T-cell (primary cell): ENCODE measurements at regions not wholly inside any gene's neighbourhood (a gene's known extent, or its start where the extent isn't known, plus 50 kb on each side); places are given as distances from the start of the nearest gene placed in this dataset.
"Not testable (repeated sequence)": the region's sequence is repeated elsewhere in the genome, so short reads cannot be mapped to it uniquely, and the experiment has no call there.

Experiments used
- ATAC-seq, 4 experiments: fragments of 200-7000 bp in 3 of 4; fragments of 150-1000 bp in 1 of 4; cut with Tn5 transposase; replicated peaks in 1 of 4; 1 replicate in 3 of 4; 2 replicates in 1 of 4; pipeline ENCODE4 v1.10.0; 2021; ENCODE audit warnings: moderate library complexity in 3 of 4, mild to moderate bottlenecking in 2 of 4, moderate number of reproducible peaks in 1 of 4
- CTCF ChIA-PET, 2 donors: fragments of 300-600 bp; sonication (Branson Sonifier 250); formaldehyde crosslinking; loops; one replicate each; lab custom pipeline; 2022; ENCODE audit warnings: antibody characterized with exemption in 2 of 2; lab: Charles Lee
- POLR2A ChIA-PET, 2 donors: fragments of 300-600 bp; sonication (Branson Sonifier 250); formaldehyde crosslinking; loops; one replicate each; lab custom pipeline; 2022; ENCODE audit warnings: antibody characterized with exemption in 2 of 2; lab: Charles Lee
- DNase-seq, 35 experiments: peaks; one replicate each; pipeline versions ENCODE4 v3.0.0 to v3.0.0-alpha.2; 2013 to 2023
- H3K27ac ChIP-seq: one replicate; pipeline ENCODE4 v1.5.1; 2013; ENCODE audit warnings: low read length
- H3K27me3 ChIP-seq, 2 experiments: replicated peaks in 1 of 2; 1 replicate in 1 of 2; 2 replicates in 1 of 2; pipeline versions ENCODE4 v1.6.1 to v1.7.0; 2013; ENCODE audit warnings: low read length in 1 of 2, mixed read lengths in 1 of 2; ENCODE audit not compliant: control insufficient read depth in 2 of 2, insufficient read depth in 2 of 2; ENCODE audit errors: extremely low read depth in 1 of 2
- H3K36me3 ChIP-seq, 2 donors: 1 replicate in 1 of 2; 2 replicates in 1 of 2; pipeline versions ENCODE4 v1.6.1 to v1.7.0; 2013; ENCODE audit warnings: low read length in 1 of 2; ENCODE audit not compliant: control insufficient read depth in 2 of 2, insufficient read depth in 1 of 2; ENCODE audit errors: extremely low read depth in 1 of 2
- H3K4me1 ChIP-seq, 2 experiments: 1 replicate in 1 of 2; 2 replicates in 1 of 2; pipeline versions ENCODE4 v1.6.1 to v1.7.0; 2013; ENCODE audit warnings: low read length in 2 of 2, mixed read lengths in 1 of 2; ENCODE audit not compliant: insufficient read depth in 2 of 2, control insufficient read depth in 1 of 2; ENCODE audit errors: extremely low read depth in 1 of 2
- H3K4me3 ChIP-seq, 2 donors: 1 replicate in 1 of 2; 2 replicates in 1 of 2; pipeline versions ENCODE4 v1.5.1 to v1.7.0; 2013; ENCODE audit warnings: mild to moderate bottlenecking in 2 of 2, low read length in 1 of 2, moderate library complexity in 1 of 2; ENCODE audit not compliant: control insufficient read depth in 1 of 2; ENCODE audit errors: extremely low read depth in 1 of 2
- H3K9me3 ChIP-seq: 2 replicates; pipeline ENCODE4 v1.7.0; 2013
- H3K27ac Mint-ChIP-seq, 2 donors: one replicate each; pipeline ENCODE4 v1.8.0; 2020 to 2021; ENCODE audit warnings: mild to moderate bottlenecking in 2 of 2, mixed read lengths in 2 of 2
- H3K27me3 Mint-ChIP-seq, 2 donors: one replicate each; pipeline ENCODE4 v1.8.0; 2021 to 2022; ENCODE audit warnings: mixed read lengths in 2 of 2
- H3K36me3 Mint-ChIP-seq: one replicate; pipeline ENCODE4 v1.8.0; 2021; ENCODE audit warnings: mixed read lengths
- H3K4me1 Mint-ChIP-seq, 3 donors: one replicate each; pipeline ENCODE4 v1.8.0; 2020 to 2022; ENCODE audit warnings: mixed read lengths in 3 of 3, mild to moderate bottlenecking in 1 of 3
- H3K4me3 Mint-ChIP-seq, 3 donors: one replicate each; pipeline ENCODE4 v1.8.0; 2020 to 2022; ENCODE audit warnings: mild to moderate bottlenecking in 3 of 3, mixed read lengths in 3 of 3, moderate library complexity in 3 of 3
- H3K9me3 Mint-ChIP-seq, 3 donors: one replicate each; pipeline ENCODE4 v1.8.0; 2020 to 2022; ENCODE audit warnings: mixed read lengths in 3 of 3
- WGBS: methylation state at CpG from one replicate; pipeline ENCODE4 v1.1.5; 2013; ENCODE audit warnings: missing lambda C conversion rate; ENCODE audit not compliant: insufficient coverage; 5-methylcytosine and 5-hydroxymethylcytosine counted together

GRCh38 chr2:138872116-138872515 is 91.9 kb upstream of the NXPH2 start:
- H3K9me3 Mint-ChIP-seq, H3K36me3 Mint-ChIP-seq, H3K9me3 ChIP-seq, H3K36me3 ChIP-seq, H3K4me1 ChIP-seq, H3K4me3 ChIP-seq, H3K27me3 ChIP-seq, CTCF ChIA-PET, H3K27ac Mint-ChIP-seq, ATAC-seq, H3K4me3 Mint-ChIP-seq, DNase-seq, H3K4me1 Mint-ChIP-seq, H3K27ac ChIP-seq, H3K27me3 Mint-ChIP-seq, POLR2A ChIA-PET: not testable (repeated sequence)
- no CpG with 5 or more reads among the region's 10 CpGs for WGBS

- Mint-ChIP-seq H3K27ac (no peak overlapping the region), H3K4me3 (no peak overlapping the region)
- ATAC-seq: no peak
These were observed 91.1 kb upstream of the NXPH2 start for GRCh38 chr2:138871312-138871711.

GRCh38 chr2:138867341-138867740 is 87.2 kb upstream of the NXPH2 start:
- Histone ChIP-seq H3K27ac (no peak overlapping the region), H3K4me3 (no peak overlapping the region), H3K4me1 (no peaks in the 10 kb centered on the region), H3K27me3 (no peaks in the 10 kb centered on the region), H3K36me3 (no peaks in the 10 kb centered on the region), H3K9me3 (no peaks in the 10 kb centered on the region)
- Mint-ChIP-seq H3K27me3 (no peaks in the 10 kb centered on the region), H3K27ac (no peak overlapping the region), H3K4me1 (no peaks in the 10 kb centered on the region), H3K9me3 (peaks cover 0 to 4% (median 2%) of the 10 kb centered on the region in 3 donors), H3K4me3 (no peak overlapping the region), H3K36me3 (no peaks in the 10 kb centered on the region)
- no peak for ATAC-seq
- DNase-seq: no peak
- CTCF ChIA-PET: no interaction called here
- WGBS: no CpG with 5 or more reads among the region's 1 CpG
- POLR2A ChIA-PET: no interaction called here

More at GRCh38 chr2:138871312-138871711, 91.1 kb upstream of the NXPH2 start:
- H3K4me3 ChIP-seq: no peak overlapping the region
- no peaks in the 10 kb centered on the region for H3K4me1 ChIP-seq
- H3K27me3 ChIP-seq: no peaks in the 10 kb centered on the region
- POLR2A ChIA-PET: no interaction called here
- no peak overlapping the region for H3K27ac ChIP-seq
- Mint-ChIP-seq H3K4me1 (no peaks in the 10 kb centered on the region), H3K27me3 (no peaks in the 10 kb centered on the region), H3K9me3 (peaks cover 0 to 4% (median 2%) of the 10 kb centered on the region in 3 donors), H3K36me3 (no peaks in the 10 kb centered on the region)
- H3K9me3 ChIP-seq: no peaks in the 10 kb centered on the region
- CTCF ChIA-PET: no interaction called here
- no peaks in the 10 kb centered on the region for H3K36me3 ChIP-seq
- DNase-seq: no peak
- no CpG with 5 or more reads among the region's 1 CpG for WGBS

- CTCF ChIA-PET: no interaction called here
- H3K27ac Mint-ChIP-seq: no peak overlapping the region
These were observed 86.6 kb upstream of the NXPH2 start for GRCh38 chr2:138866797-138867196.

GRCh38 chr2:138853761-138854160 is 73.6 kb upstream of the NXPH2 start:
- ChIA-PET CTCF (no interaction called here), POLR2A (no interaction called here)
- 17% methylated on average over 1 of the region's 3 CpGs for WGBS
- Histone ChIP-seq H3K4me1 (no peaks in the 10 kb centered on the region), H3K9me3 (no peaks in the 10 kb centered on the region), H3K4me3 (no peak overlapping the region), H3K27me3 (no peaks in the 10 kb centered on the region), H3K36me3 (no peaks in the 10 kb centered on the region), H3K27ac (no peak overlapping the region)
- no peak for ATAC-seq
- Mint-ChIP-seq H3K4me1 (no peaks in the 10 kb centered on the region), H3K9me3 (no peaks in the 10 kb centered on the region), H3K36me3 (no peaks in the 10 kb centered on the region), H3K4me3 (no peak overlapping the region), H3K27me3 (peaks cover 0 to 3% of the 10 kb centered on the region in 2 donors), H3K27ac (no peak overlapping the region)
- DNase-seq: no peak

More at GRCh38 chr2:138866797-138867196, 86.6 kb upstream of the NXPH2 start:
- Mint-ChIP-seq H3K4me1 (no peaks in the 10 kb centered on the region), H3K4me3 (no peak overlapping the region), H3K9me3 (peaks cover 0 to 4% (median 2%) of the 10 kb centered on the region in 3 donors), H3K36me3 (no peaks in the 10 kb centered on the region), H3K27me3 (no peaks in the 10 kb centered on the region)
- no peak overlapping the region for H3K4me3 ChIP-seq
- H3K4me1 ChIP-seq: no peaks in the 10 kb centered on the region
- DNase-seq: no peak
- H3K27ac ChIP-seq: no peak overlapping the region
- no peaks in the 10 kb centered on the region for H3K27me3 ChIP-seq
- POLR2A ChIA-PET: no interaction called here
- no peak for ATAC-seq
- no peaks in the 10 kb centered on the region for H3K36me3 ChIP-seq
- no peaks in the 10 kb centered on the region for H3K9me3 ChIP-seq

- WGBS: no CpG with 5 or more reads among the region's 1 CpG
- Mint-ChIP-seq H3K27me3 (peaks cover 0 to 3% of the 10 kb centered on the region in 2 donors), H3K4me3 (no peak overlapping the region), H3K4me1 (no peaks in the 10 kb centered on the region), H3K27ac (no peak overlapping the region), H3K36me3 (no peaks in the 10 kb centered on the region), H3K9me3 (no peaks in the 10 kb centered on the region)
- ChIA-PET CTCF (no interaction called here), POLR2A (no interaction called here)
- ATAC-seq (no peak), DNase-seq (no peak)
- no peaks in the 10 kb centered on the region for H3K9me3 ChIP-seq
- no peak overlapping the region for H3K27ac ChIP-seq
- no peaks in the 10 kb centered on the region for H3K4me1 ChIP-seq
- no peaks in the 10 kb centered on the region for H3K36me3 ChIP-seq
- H3K4me3 ChIP-seq: no peak overlapping the region
- no peaks in the 10 kb centered on the region for H3K27me3 ChIP-seq
These were observed 73.1 kb upstream of the NXPH2 start for GRCh38 chr2:138853296-138853695.

GRCh38 chr2:138846216-138846821 is 66.1 kb upstream of the NXPH2 start:
- Histone ChIP-seq H3K27ac (no peak overlapping the region), H3K4me3 (no peak overlapping the region), H3K36me3 (no peaks in the 10 kb centered on the region), H3K9me3 (no peaks in the 10 kb centered on the region), H3K27me3 (no peaks in the 10 kb centered on the region), H3K4me1 (no peaks in the 10 kb centered on the region)
- H3K27ac Mint-ChIP-seq: no peak overlapping the region
- ATAC-seq (no peak), DNase-seq (no peak)
- H3K4me3 Mint-ChIP-seq: no peak overlapping the region
- H3K9me3 Mint-ChIP-seq: no peaks in the 10 kb centered on the region
- ChIA-PET CTCF (no interaction called here), POLR2A (interaction anchor here in 1 of 2 donors (0.8 kb wide), 1 partner anchor 164 kb away, joined by 3 read pairs; no protein-coding TSS in a partner anchor)
- H3K36me3 Mint-ChIP-seq: no peaks in the 10 kb centered on the region
- no CpG with 5 or more reads among the region's 8 CpGs for WGBS
- H3K4me1 Mint-ChIP-seq: no peaks in the 10 kb centered on the region
- H3K27me3 Mint-ChIP-seq: peaks cover 0 to 7% of the 10 kb centered on the region in 2 donors
